Mesenchymal stem cell (in vitro differentiated cells and primary cell): ENCODE measurements at regions not wholly inside any gene's neighbourhood (a gene's known extent, or its start where the extent isn't known, plus 50 kb on each side); places are given as distances from the start of the nearest gene placed in this dataset.

Experiments
- DNase-seq: peaks from one replicate; pipeline ENCODE4 v3.0.0-alpha.2; 2013
- H2AFZ ChIP-seq: one replicate; pipeline ENCODE4 v1.6.1; 2013; ENCODE audit warnings: low read depth, mild to moderate bottlenecking, control low read depth, inconsistent platforms, low read length, moderate library complexity
- H2AK5ac ChIP-seq: 2 replicates; pipeline ENCODE4 v1.6.1; 2013; ENCODE audit warnings: low read length, moderate library complexity, mild to moderate bottlenecking, inconsistent platforms; ENCODE audit not compliant: severe bottlenecking
- H2BK120ac ChIP-seq: one replicate; pipeline ENCODE4 v1.6.1; 2013; ENCODE audit warnings: low read depth, mild to moderate bottlenecking, inconsistent platforms, low read length, moderate library complexity
- H2BK12ac ChIP-seq, 2 experiments: one replicate each; pipeline ENCODE4 v1.6.1; 2013; ENCODE audit warnings: inconsistent platforms in 2 of 2, low read length in 2 of 2, mild to moderate bottlenecking in 2 of 2, moderate library complexity in 2 of 2, control low read depth in 1 of 2
- H2BK15ac ChIP-seq: one replicate; pipeline ENCODE4 v1.6.1; 2013; ENCODE audit warnings: mild to moderate bottlenecking, low read depth, inconsistent platforms; ENCODE audit not compliant: poor library complexity, severe bottlenecking
- H2BK5ac ChIP-seq: 2 replicates; pipeline ENCODE4 v1.6.1; 2013; ENCODE audit warnings: low read depth, mild to moderate bottlenecking, low read length, control low read depth, inconsistent platforms; ENCODE audit not compliant: poor library complexity, severe bottlenecking
- H3K14ac ChIP-seq, 2 experiments: one replicate each; pipeline ENCODE4 v1.6.1; 2013; ENCODE audit warnings: inconsistent platforms in 2 of 2, low read length in 2 of 2, control low read depth in 1 of 2, mild to moderate bottlenecking in 1 of 2, moderate library complexity in 1 of 2
- H3K18ac ChIP-seq, 2 experiments: one replicate each; pipeline ENCODE4 v1.6.1; 2013; ENCODE audit warnings: inconsistent platforms in 2 of 2, low read length in 2 of 2, control low read depth in 1 of 2, low read depth in 1 of 2, mild to moderate bottlenecking in 1 of 2
- H3K23ac ChIP-seq, 2 experiments: one replicate each; pipeline ENCODE4 v1.6.1; 2013; ENCODE audit warnings: inconsistent platforms in 2 of 2, low read length in 2 of 2, mild to moderate bottlenecking in 2 of 2, moderate library complexity in 2 of 2, control low read depth in 1 of 2
- H3K27ac ChIP-seq: 2 replicates; pipeline ENCODE4 v1.5.1; 2013; ENCODE audit warnings: mild to moderate bottlenecking, moderate library complexity, low read length, control low read depth, inconsistent platforms; ENCODE audit not compliant: poor library complexity, severe bottlenecking
- H3K27me3 ChIP-seq, 2 experiments: 2 replicates each; pipeline versions ENCODE4 v1.6.1 to v1.7.0; 2013; ENCODE audit warnings: low read length in 2 of 2, mild to moderate bottlenecking in 2 of 2, moderate library complexity in 2 of 2, control low read depth in 1 of 2, inconsistent platforms in 1 of 2; ENCODE audit not compliant: control insufficient read depth in 1 of 2, insufficient read depth in 1 of 2
- H3K36me3 ChIP-seq, 2 experiments: 2 replicates each; pipeline versions ENCODE4 v1.6.1 to v1.7.0; 2013; ENCODE audit warnings: low read length in 2 of 2, control low read depth in 1 of 2, inconsistent platforms in 1 of 2, low read depth in 1 of 2, mild to moderate bottlenecking in 1 of 2; ENCODE audit not compliant: insufficient read depth in 2 of 2, control insufficient read depth in 1 of 2
- H3K4ac ChIP-seq, 2 experiments: one replicate each; pipeline ENCODE4 v1.6.1; 2013; ENCODE audit warnings: inconsistent platforms in 2 of 2, low read length in 2 of 2, mild to moderate bottlenecking in 2 of 2, moderate library complexity in 2 of 2, control low read depth in 1 of 2, low read depth in 1 of 2
- H3K4me1 ChIP-seq: 2 replicates; pipeline ENCODE4 v1.6.1; 2013; ENCODE audit warnings: low read depth, low read length, control low read depth; ENCODE audit not compliant: control insufficient read depth, insufficient read depth
- H3K4me2 ChIP-seq: 2 replicates; pipeline ENCODE4 v1.6.1; 2013; ENCODE audit warnings: low read length, mild to moderate bottlenecking, inconsistent platforms; ENCODE audit not compliant: poor library complexity, severe bottlenecking
- H3K4me3 ChIP-seq, 2 experiments: 2 replicates each; pipeline versions ENCODE4 v1.5.1 to v1.7.0; 2013; ENCODE audit warnings: low read length in 2 of 2, mild to moderate bottlenecking in 2 of 2, control low read depth in 1 of 2, low read depth in 1 of 2; ENCODE audit not compliant: insufficient read depth in 1 of 2
- H3K79me1 ChIP-seq: replicated peaks from 2 replicates; pipeline ENCODE4 v1.6.1; 2013; ENCODE audit warnings: mild to moderate bottlenecking, control low read depth, low read length, inconsistent platforms; ENCODE audit not compliant: poor library complexity, severe bottlenecking
- H3K9ac ChIP-seq: 2 replicates; pipeline ENCODE4 v1.7.0; 2013; ENCODE audit warnings: mild to moderate bottlenecking, low read length, moderate library complexity
- H3K9me3 ChIP-seq: 2 replicates; pipeline ENCODE4 v1.7.0; 2013; ENCODE audit warnings: mild to moderate bottlenecking, low read length; ENCODE audit not compliant: control insufficient read depth
- H4K8ac ChIP-seq: one replicate; pipeline ENCODE4 v1.6.1; 2013; ENCODE audit warnings: inconsistent platforms, mild to moderate bottlenecking, low read length, moderate library complexity
- H4K91ac ChIP-seq: one replicate; pipeline ENCODE4 v1.6.1; 2013; ENCODE audit warnings: mild to moderate bottlenecking, low read length, inconsistent platforms
- WGBS: methylation state at CpG from one replicate; pipeline ENCODE4 v1.1.7; 2013; ENCODE audit warnings: mixed read lengths; 5-methylcytosine and 5-hydroxymethylcytosine counted together

GRCh38 chr1:213573648-213574009, 414.1 kb upstream of the PROX1 start:
- Histone ChIP-seq H2BK120ac (no peak overlapping the region), H3K4ac (no peak overlapping the region), H4K91ac (no peak overlapping the region), H2BK15ac (no peak overlapping the region), H2AFZ (no peak overlapping the region), H3K4me2 (no peak overlapping the region), H3K9me3 (no peaks in the 10 kb centered on the region), H2AK5ac (no peak overlapping the region), H3K27ac (no peak overlapping the region), H3K4me1 (no peaks in the 10 kb centered on the region), H2BK5ac (no peak overlapping the region), H3K23ac (no peak overlapping the region), H3K18ac (no peak overlapping the region), H2BK12ac (no peak overlapping the region), H3K9ac (no peak overlapping the region), H3K4me3 (no peak overlapping the region), H3K36me3 (no peaks in the 10 kb centered on the region), H3K14ac (no peak overlapping the region), H3K27me3 (peaks cover 0 to 9% of the 10 kb centered on the region in 2 experiments), H4K8ac (no peak overlapping the region), H3K79me1 (no peaks in the 10 kb centered on the region)
- DNase-seq: no peak
- 89% methylated on average over 1 of the region's 2 CpGs for WGBS

- Histone ChIP-seq H3K14ac (no peak overlapping the region), H4K8ac (no peak overlapping the region), H2BK5ac (no peak overlapping the region), H2BK120ac (no peak overlapping the region), H3K23ac (no peak overlapping the region), H2BK12ac (no peak overlapping the region), H3K36me3 (no peaks in the 10 kb centered on the region), H3K27me3 (peaks cover 0 to 24% of the 10 kb centered on the region in 2 experiments), H3K9ac (no peak overlapping the region), H3K18ac (no peak overlapping the region), H3K79me1 (no peaks in the 10 kb centered on the region), H2BK15ac (no peak overlapping the region), H2AK5ac (no peak overlapping the region), H3K4me2 (no peak overlapping the region), H3K4me3 (no peak overlapping the region), H4K91ac (no peak overlapping the region), H2AFZ (no peak overlapping the region), H3K4ac (no peak overlapping the region), H3K9me3 (no peaks in the 10 kb centered on the region), H3K4me1 (no peaks in the 10 kb centered on the region), H3K27ac (no peak overlapping the region)
- no peak for DNase-seq
- WGBS: 79% methylated on average over 6 of the region's 6 CpGs
Observed at GRCh38 chr1:213582976-213583567, 404.7 kb upstream of the PROX1 start.

GRCh38 chr1:213584272-213584671, 403.5 kb upstream of the PROX1 start:
- Histone ChIP-seq H3K4me1 (no peaks in the 10 kb centered on the region), H4K91ac (no peak overlapping the region), H3K27me3 (peaks cover 0 to 24% of the 10 kb centered on the region in 2 experiments), H2BK120ac (no peak overlapping the region), H3K27ac (no peak overlapping the region), H3K4me3 (no peak overlapping the region), H3K4ac (no peak overlapping the region), H2BK15ac (no peak overlapping the region), H3K9ac (no peak overlapping the region), H2BK5ac (no peak overlapping the region), H2AFZ (no peak overlapping the region), H3K4me2 (no peak overlapping the region), H3K36me3 (no peaks in the 10 kb centered on the region), H3K18ac (no peak overlapping the region), H3K23ac (no peak overlapping the region), H2BK12ac (no peak overlapping the region), H4K8ac (no peak overlapping the region), H3K79me1 (no peaks in the 10 kb centered on the region), H2AK5ac (no peak overlapping the region), H3K14ac (no peak overlapping the region), H3K9me3 (peaks cover 4% of the 10 kb centered on the region)
- DNase-seq: no peak
- no CpG with 5 or more reads among the region's 2 CpGs for WGBS

- WGBS: 87% methylated on average over 2 of the region's 2 CpGs
- H4K8ac ChIP-seq: no peak overlapping the region
- H3K4me2 ChIP-seq: no peak overlapping the region
- no peak overlapping the region for H3K9ac ChIP-seq
- H3K4me1 ChIP-seq: no peaks in the 10 kb centered on the region
- no peak overlapping the region for H3K18ac ChIP-seq
- no peaks in the 10 kb centered on the region for H3K79me1 ChIP-seq
- H3K36me3 ChIP-seq: no peaks in the 10 kb centered on the region
- no peak overlapping the region for H4K91ac ChIP-seq
- H3K27me3 ChIP-seq: peaks cover 0 to 24% of the 10 kb centered on the region in 2 experiments
- no peak overlapping the region for H2BK120ac ChIP-seq
- H3K9me3 ChIP-seq: peaks cover 4% of the 10 kb centered on the region
- no peak overlapping the region for H3K23ac ChIP-seq
- H3K14ac ChIP-seq: no peak overlapping the region
- H3K27ac ChIP-seq: no peak overlapping the region
- H2BK5ac ChIP-seq: no peak overlapping the region
- no peak for DNase-seq
- H3K4ac ChIP-seq: no peak overlapping the region
- H2AFZ ChIP-seq: no peak overlapping the region
- H2AK5ac ChIP-seq: no peak overlapping the region
- H3K4me3 ChIP-seq: no peak overlapping the region
- H2BK15ac ChIP-seq: no peak overlapping the region
- H2BK12ac ChIP-seq: no peak overlapping the region
Observed at GRCh38 chr1:213585402-213585801, 402.4 kb upstream of the PROX1 start.
